ENCODE measurements at regions not wholly inside any gene's neighbourhood (a gene's known extent, or its start where the extent isn't known, plus 50 kb on each side); places are given as distances from the start of the nearest gene placed in this dataset.

GRCh38 chr4:13851085-13851940 lies 223.8 kb upstream of the BOD1L1 start:
- no peak for DNase-seq

- no peak for DNase-seq
Observed at GRCh38 chr4:13852411-13852810, 224.9 kb upstream of the BOD1L1 start.

GRCh38 chr4:13856387-13856786 lies 228.9 kb upstream of the BOD1L1 start:
- no peak for DNase-seq

- DNase-seq: no peak
Observed at GRCh38 chr4:13857397-13857796, 229.9 kb upstream of the BOD1L1 start.

- no peak for DNase-seq
Observed at GRCh38 chr4:13857800-13858199, 230.3 kb upstream of the BOD1L1 start.

- no peak for DNase-seq
Observed at GRCh38 chr4:13859423-13859822, 231.9 kb upstream of the BOD1L1 start.

- DNase-seq: no peak
Observed at GRCh38 chr4:13860126-13860525, 232.6 kb upstream of the BOD1L1 start.

GRCh38 chr4:13865871-13866669 lies 238.5 kb upstream of the BOD1L1 start:
- DNase-seq: no peak

- no peak for DNase-seq
Observed at GRCh38 chr4:13866881-13867280, 239.4 kb upstream of the BOD1L1 start.

GRCh38 chr4:13872155-13872554 lies 244.6 kb upstream of the BOD1L1 start:
- no peak for DNase-seq

- DNase-seq: no peak
Observed at GRCh38 chr4:13872955-13873354, 245.4 kb upstream of the BOD1L1 start.

- DNase-seq: no peak
Observed at GRCh38 chr4:13875181-13875580, 247.7 kb upstream of the BOD1L1 start.

- no peak for DNase-seq
Observed at GRCh38 chr4:13876131-13876530, 248.6 kb upstream of the BOD1L1 start.

GRCh38 chr4:13876940-13877339 lies 249.4 kb upstream of the BOD1L1 start:
- DNase-seq: no peak

- DNase-seq: no peak
Observed at GRCh38 chr4:13877626-13878025, 250.1 kb upstream of the BOD1L1 start.

GRCh38 chr4:13881892-13882291 lies 254.4 kb upstream of the BOD1L1 start:
- DNase-seq: no peak

GRCh38 chr4:13887010-13887409 lies 259.5 kb upstream of the BOD1L1 start:
- no peak for DNase-seq

GRCh38 chr4:13888112-13888511 lies 260.6 kb upstream of the BOD1L1 start:
- DNase-seq: no peak

GRCh38 chr4:13891544-13891939 lies 264.0 kb upstream of the BOD1L1 start:
- DNase-seq: no peak

GRCh38 chr4:13892739-13893105 lies 265.2 kb upstream of the BOD1L1 start:
- no peak for DNase-seq

- no peak for DNase-seq
Observed at GRCh38 chr4:13893211-13893610, 265.7 kb upstream of the BOD1L1 start.

- DNase-seq: no peak
Observed at GRCh38 chr4:13893987-13894386, 266.5 kb upstream of the BOD1L1 start.

- no peak for DNase-seq
Observed at GRCh38 chr4:13900780-13901179, 273.3 kb upstream of the BOD1L1 start.

GRCh38 chr4:13902146-13902545 lies 274.6 kb upstream of the BOD1L1 start:
- DNase-seq: no peak
